ENCODE measurements at regions not wholly inside any gene's neighbourhood (a gene's known extent, or its start where the extent isn't known, plus 50 kb on each side); places are given as distances from the start of the nearest gene placed in this dataset.

DNA sequence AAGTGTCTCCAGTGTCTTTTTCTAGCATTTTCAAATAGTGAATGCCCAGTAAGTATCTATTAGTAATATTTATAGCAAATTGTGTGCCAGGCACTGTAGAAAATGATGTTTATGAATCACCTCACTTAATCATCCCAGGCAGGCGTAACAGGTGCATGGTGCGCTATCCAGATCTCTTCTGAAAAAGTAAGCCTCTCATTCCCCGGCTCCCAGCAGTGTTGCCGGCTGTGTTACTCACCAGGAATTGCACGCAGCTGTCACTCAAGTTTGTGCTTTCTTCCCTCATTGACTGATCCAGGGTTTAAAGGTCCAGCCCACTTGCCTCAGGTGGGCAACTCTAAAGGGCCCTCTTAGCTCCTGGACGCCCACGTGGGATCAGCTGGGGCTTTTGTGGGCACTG is 173.8 kb upstream of the RASSF8 start:
- Mint-ChIP-seq H3K4me1 (ENCODE audit: low read depth in 2 of 2) (no peaks in the 10 kb centered on the region), H3K4me3 (no peak overlapping the region), H3K27me3 (no peaks in the 10 kb centered on the region), H3K27ac (no peak overlapping the region), H3K36me3 (ENCODE audit: insufficient read depth) (no peaks in the 10 kb centered on the region), H3K9me3 (peaks cover 0 to 5% of the 10 kb centered on the region in 2 donors)
- no peak for DNase-seq
- no peak for ATAC-seq (replicated peaks)

DNA sequence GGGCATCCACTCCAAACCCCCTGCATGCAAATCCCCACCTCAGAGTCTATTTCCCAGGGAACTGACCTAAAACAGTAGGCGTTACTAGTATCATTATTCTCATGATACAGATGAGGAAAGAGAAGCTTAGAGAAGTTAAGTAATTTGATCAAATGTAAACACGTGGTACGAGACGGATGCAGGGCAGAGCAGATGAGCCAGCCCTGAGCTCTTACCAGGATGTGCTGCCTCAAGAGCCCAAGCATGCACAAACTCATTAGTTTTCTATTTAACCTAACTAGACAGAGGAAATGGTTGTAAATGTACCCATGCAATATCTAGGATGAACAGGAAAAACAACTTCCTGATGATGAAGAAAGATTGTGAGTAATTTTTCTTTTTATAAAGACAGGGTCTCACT is 173.3 kb upstream of the RASSF8 start:
- ATAC-seq (replicated peaks) (no peak), DNase-seq (no peak)
- H3K4me1 Mint-ChIP-seq (ENCODE audit: low read depth in 2 of 2): no peaks in the 10 kb centered on the region
- peaks cover 0 to 5% of the 10 kb centered on the region in 2 donors for H3K9me3 Mint-ChIP-seq
- no peak overlapping the region for H3K4me3 Mint-ChIP-seq
- H3K27ac Mint-ChIP-seq: no peak overlapping the region
- no peaks in the 10 kb centered on the region for H3K27me3 Mint-ChIP-seq
- no peaks in the 10 kb centered on the region for H3K36me3 Mint-ChIP-seq (ENCODE audit: insufficient read depth)

DNA sequence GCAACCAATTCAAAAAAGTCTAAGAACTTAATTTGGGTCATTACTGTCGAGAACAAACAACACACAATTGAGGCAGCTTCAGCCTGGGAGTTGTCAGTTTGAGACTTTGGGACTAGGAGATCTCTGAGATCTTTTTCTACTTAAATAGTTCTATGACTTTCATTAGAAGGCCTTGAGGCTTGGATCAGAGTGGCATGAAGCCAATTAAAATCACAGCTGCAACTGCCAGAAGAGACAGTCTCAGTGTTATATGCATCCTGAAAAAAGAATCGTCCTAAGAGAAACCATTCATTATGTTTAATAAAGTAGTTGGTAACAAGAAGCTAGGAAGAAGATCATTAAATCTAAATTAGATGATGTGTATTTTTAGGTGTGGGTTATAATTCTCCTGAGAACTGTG is 170.8 kb upstream of the RASSF8 start:
- Mint-ChIP-seq H3K9me3 (peaks cover 3 to 5% of the 10 kb centered on the region in 2 donors), H3K4me1 (ENCODE audit: low read depth in 2 of 2) (no peaks in the 10 kb centered on the region), H3K4me3 (no peak overlapping the region), H3K27me3 (no peaks in the 10 kb centered on the region), H3K36me3 (ENCODE audit: insufficient read depth) (no peaks in the 10 kb centered on the region), H3K27ac (no peak overlapping the region)
- DNase-seq (no peak), ATAC-seq (replicated peaks) (no peak)

DNA sequence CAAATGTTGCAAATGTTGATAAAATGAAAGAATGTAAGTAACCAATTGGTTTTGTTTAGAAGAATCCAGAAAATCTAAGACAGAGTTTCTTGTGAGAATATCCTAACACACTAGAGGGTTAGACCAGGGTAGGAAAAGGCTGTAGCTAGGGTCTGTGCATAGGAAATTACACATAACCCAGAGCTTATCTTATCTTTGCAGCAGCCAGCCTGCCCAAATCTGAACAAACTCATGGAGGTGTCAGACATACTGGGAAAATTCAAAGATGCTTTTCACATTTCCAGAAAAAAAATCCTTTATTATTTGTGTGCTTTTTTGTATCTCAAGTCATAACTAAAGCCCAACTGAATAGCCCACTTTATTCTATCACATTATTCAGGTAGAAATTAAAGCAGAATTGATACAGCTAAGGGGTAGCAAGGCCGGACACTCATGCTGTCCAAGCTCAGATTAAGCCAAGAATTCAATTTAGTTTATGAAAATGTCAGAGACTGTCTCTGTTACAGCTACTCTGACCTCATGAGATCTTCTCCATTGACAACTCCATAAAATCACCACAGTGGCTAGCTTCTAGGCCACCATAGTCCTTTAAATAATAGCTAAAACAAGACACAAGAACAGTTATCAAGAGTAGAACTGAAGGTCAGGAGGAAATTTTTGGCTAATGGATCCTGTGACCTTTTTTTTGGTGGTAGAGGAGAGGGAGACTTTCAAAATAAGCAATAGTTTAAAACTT is 169.6 kb upstream of the RASSF8 start:
- Mint-ChIP-seq H3K9me3 (peaks cover 4 to 5% of the 10 kb centered on the region in 2 donors), H3K27me3 (no peaks in the 10 kb centered on the region), H3K4me3 (no peak overlapping the region), H3K4me1 (ENCODE audit: low read depth in 2 of 2) (no peaks in the 10 kb centered on the region), H3K27ac (no peak overlapping the region), H3K36me3 (ENCODE audit: insufficient read depth) (no peaks in the 10 kb centered on the region)
- ATAC-seq (replicated peaks): no peak
- no peak for DNase-seq

DNA sequence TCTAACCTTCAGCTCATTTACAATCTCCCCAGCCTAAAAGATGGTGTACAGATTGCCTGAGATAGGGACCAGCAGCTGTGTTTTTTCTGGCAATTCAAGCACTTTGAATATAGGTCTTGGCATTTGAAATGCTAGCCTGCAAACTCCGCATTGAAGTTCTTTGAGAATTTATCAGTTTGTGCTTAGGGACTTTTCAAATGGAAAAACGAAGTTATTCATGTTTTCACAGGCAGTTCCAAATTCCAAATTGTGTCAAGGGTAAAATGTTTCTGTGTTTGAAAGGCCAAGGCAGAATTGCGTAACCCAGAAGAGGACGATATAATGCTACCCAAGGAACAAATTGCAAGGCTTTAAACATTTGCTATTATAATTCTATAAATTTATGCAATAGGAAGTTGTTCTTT is 168.9 kb upstream of the RASSF8 start:
- DNase-seq: no peak
- no peak overlapping the region for H3K4me3 Mint-ChIP-seq

DNA sequence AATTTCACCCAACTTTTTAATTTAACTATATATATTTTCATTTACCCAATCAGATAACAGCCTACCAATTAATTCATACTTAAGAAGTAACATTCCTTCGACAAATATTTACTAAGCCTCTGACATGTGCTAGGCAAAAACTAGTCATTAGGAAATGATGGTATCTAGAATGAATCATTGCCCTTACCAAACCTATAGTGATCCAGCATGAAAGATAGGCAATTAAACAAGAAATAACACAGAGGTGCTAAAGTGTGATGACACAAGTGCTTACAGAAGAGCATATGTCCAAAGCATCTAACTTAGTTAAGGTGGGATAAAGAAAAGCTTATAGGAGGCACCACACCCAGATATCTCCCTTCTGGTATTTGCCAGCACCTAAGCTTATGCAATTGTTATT is 166.5 kb upstream of the RASSF8 start:
- Mint-ChIP-seq H3K36me3 (ENCODE audit: insufficient read depth) (no peaks in the 10 kb centered on the region), H3K27ac (no peak overlapping the region)

More for the DNA sequence above, 168.9 kb upstream of the RASSF8 start:
- no peak for ATAC-seq (replicated peaks)
- no peaks in the 10 kb centered on the region for H3K36me3 Mint-ChIP-seq (ENCODE audit: insufficient read depth)
- no peak overlapping the region for H3K27ac Mint-ChIP-seq
- no peaks in the 10 kb centered on the region for H3K27me3 Mint-ChIP-seq
- H3K4me1 Mint-ChIP-seq (ENCODE audit: low read depth in 2 of 2): no peaks in the 10 kb centered on the region
- H3K9me3 Mint-ChIP-seq: peaks cover 4 to 5% of the 10 kb centered on the region in 2 donors

DNA sequence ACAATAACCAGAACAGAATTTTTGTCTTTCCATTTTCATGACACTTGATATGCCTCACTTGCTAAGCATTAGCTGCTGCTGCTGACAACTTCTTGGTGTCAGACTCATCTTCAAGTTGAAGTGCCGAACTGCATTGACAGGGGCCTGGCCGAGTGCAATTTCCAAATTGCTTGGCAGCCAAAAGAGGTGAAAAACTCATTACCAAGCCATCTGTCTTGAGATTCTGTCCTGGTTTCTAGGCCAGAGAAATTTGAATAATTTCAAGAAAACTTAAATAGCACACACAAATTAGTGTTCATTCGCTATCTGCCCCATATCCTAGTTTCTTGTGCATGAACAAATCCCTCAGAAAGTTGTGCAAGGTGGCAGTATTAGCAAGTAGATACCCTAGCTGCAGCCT is 165.3 kb upstream of the RASSF8 start:
- Mint-ChIP-seq H3K27me3 (no peaks in the 10 kb centered on the region), H3K4me1 (ENCODE audit: low read depth in 2 of 2) (no peaks in the 10 kb centered on the region), H3K27ac (no peak overlapping the region), H3K36me3 (ENCODE audit: insufficient read depth) (no peaks in the 10 kb centered on the region), H3K4me3 (no peak overlapping the region), H3K9me3 (peaks cover 4 to 5% of the 10 kb centered on the region in 2 donors)
- DNase-seq: no peak
- no peak for ATAC-seq (replicated peaks)

More for the DNA sequence above, 166.5 kb upstream of the RASSF8 start:
- Mint-ChIP-seq H3K27me3 (no peaks in the 10 kb centered on the region), H3K4me1 (ENCODE audit: low read depth in 2 of 2) (no peaks in the 10 kb centered on the region), H3K4me3 (no peak overlapping the region), H3K9me3 (peaks cover 4 to 5% of the 10 kb centered on the region in 2 donors)
- DNase-seq (no peak), ATAC-seq (replicated peaks) (no peak)

DNA sequence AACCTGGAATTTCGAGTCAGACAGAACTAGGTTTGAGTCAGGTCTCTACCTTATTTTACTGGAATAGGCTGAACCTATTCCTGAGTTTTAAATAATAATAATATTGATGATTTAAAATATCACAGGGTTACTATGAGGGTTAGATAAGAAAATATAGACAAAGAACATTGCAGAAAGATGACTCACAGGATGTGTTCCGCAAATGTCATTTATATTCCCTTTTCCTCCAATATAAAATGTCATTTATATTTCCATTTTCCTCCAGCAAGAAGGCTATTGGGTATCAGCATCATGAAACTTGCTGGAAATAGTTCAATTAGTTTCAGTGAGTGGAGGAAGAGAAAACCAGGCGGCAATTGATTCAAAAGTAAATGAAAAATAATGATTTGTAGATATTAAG is 163.9 kb upstream of the RASSF8 start:
- Mint-ChIP-seq H3K27ac (no peak overlapping the region), H3K27me3 (no peaks in the 10 kb centered on the region), H3K4me3 (no peak overlapping the region), H3K36me3 (ENCODE audit: insufficient read depth) (no peaks in the 10 kb centered on the region), H3K9me3 (peaks cover 4 to 5% of the 10 kb centered on the region in 2 donors), H3K4me1 (ENCODE audit: low read depth in 2 of 2) (no peaks in the 10 kb centered on the region)
- DNase-seq (no peak), ATAC-seq (replicated peaks) (no peak)

DNA sequence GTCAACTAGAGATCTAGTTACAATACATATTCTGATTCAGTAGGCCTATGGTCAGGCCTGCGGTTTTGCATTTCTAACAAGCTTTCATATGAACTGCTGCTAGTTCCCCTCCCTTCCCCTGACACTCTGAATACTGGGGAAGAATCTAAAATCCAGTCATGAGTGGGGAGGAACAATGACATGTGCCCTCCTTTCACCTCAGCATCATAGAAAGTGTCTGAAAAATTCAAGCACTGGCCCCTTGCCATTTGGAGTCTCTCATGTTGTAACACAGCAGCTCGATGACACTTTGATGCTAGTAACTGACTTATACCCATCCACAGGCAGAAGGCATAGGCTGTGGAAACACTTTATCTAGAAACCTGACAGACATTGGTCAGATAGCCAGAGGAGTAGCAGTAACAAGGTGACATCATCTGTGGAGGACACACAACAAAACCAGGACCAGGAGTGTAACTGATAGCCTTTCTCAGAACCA is 161.9 kb upstream of the RASSF8 start:
- Mint-ChIP-seq H3K9me3 (peaks cover 4 to 5% of the 10 kb centered on the region in 2 donors), H3K4me3 (no peak overlapping the region), H3K36me3 (ENCODE audit: insufficient read depth) (no peaks in the 10 kb centered on the region), H3K27ac (no peak overlapping the region), H3K4me1 (ENCODE audit: low read depth in 2 of 2) (no peaks in the 10 kb centered on the region), H3K27me3 (no peaks in the 10 kb centered on the region)
- ATAC-seq (replicated peaks) (no peak), DNase-seq (no peak)

DNA sequence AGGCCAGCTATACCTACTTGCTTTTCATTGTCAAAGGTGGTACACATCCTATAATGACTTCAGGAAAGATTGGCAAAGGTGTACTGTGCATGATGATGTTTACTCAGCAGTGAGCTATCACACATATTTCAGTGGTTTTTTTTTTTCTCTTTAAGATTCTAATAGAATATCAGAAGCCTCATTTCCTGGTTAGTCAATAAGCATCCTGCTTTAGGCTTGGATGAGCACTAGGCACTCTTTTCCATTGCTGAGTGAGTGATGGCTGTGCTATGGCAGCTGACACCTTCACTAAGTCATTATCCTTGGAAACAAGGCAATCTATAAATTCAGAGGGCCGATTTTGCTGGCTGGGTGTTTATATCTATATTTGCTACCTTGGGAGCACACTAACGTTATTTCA is 161.1 kb upstream of the RASSF8 start:
- no peak for ATAC-seq (replicated peaks)
- no peaks in the 10 kb centered on the region for H3K27me3 Mint-ChIP-seq
- DNase-seq: no peak

DNA sequence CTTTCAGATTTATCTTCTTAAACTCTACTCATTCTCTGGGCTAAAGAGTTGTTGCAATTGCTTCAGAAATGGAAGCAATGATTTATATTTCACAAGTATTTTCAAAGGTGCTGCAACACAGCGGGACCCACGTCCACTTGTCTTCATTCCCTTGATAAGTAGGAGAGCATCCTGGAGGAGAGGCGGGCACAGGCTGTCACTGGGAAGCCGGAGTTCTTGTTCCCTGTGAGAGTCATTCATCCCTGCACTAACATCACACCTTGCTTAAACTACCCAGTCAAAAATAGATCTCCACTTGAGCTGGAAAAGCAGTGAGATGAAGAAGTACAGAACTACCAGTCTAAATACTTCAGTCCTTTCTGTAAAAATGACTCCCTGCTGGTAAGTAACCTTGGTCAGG is 160.5 kb upstream of the RASSF8 start:
- DNase-seq: no peak
- no peak for ATAC-seq (replicated peaks)
- Mint-ChIP-seq H3K36me3 (ENCODE audit: insufficient read depth) (no peaks in the 10 kb centered on the region), H3K27me3 (no peaks in the 10 kb centered on the region), H3K4me1 (ENCODE audit: low read depth in 2 of 2) (no peaks in the 10 kb centered on the region), H3K9me3 (no peaks in the 10 kb centered on the region), H3K27ac (no peak overlapping the region), H3K4me3 (no peak overlapping the region)

More for the DNA sequence above, 161.1 kb upstream of the RASSF8 start:
- Mint-ChIP-seq H3K27ac (no peak overlapping the region), H3K9me3 (peaks cover 4% of the 10 kb centered on the region in 2 donors), H3K4me1 (ENCODE audit: low read depth in 2 of 2) (no peaks in the 10 kb centered on the region), H3K4me3 (no peak overlapping the region), H3K36me3 (ENCODE audit: insufficient read depth) (no peaks in the 10 kb centered on the region)

DNA sequence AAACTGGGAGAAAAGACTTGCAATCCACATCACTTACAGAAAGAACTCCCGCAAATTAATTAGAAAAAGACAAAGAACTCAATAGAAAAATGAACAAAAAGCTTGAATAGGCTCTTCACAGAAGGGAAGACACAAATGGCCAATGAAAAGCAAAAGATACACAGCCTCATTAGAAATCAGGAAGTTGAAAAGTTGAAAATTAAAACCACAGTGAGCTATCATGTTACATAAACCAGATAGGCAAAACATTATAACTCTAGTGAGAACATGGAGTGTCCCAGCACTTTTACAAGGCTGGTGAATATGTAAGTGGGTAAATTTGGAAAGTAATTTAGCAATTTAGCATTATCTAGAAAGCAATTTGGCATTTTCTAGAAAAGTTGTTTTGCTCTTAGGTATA is 158.4 kb upstream of the RASSF8 start:
- Mint-ChIP-seq H3K27ac (no peak overlapping the region), H3K4me1 (ENCODE audit: low read depth in 2 of 2) (no peaks in the 10 kb centered on the region), H3K36me3 (ENCODE audit: insufficient read depth) (no peaks in the 10 kb centered on the region), H3K27me3 (no peaks in the 10 kb centered on the region), H3K4me3 (no peak overlapping the region), H3K9me3 (no peaks in the 10 kb centered on the region)
- ATAC-seq (replicated peaks): no peak
- no peak for DNase-seq

DNA sequence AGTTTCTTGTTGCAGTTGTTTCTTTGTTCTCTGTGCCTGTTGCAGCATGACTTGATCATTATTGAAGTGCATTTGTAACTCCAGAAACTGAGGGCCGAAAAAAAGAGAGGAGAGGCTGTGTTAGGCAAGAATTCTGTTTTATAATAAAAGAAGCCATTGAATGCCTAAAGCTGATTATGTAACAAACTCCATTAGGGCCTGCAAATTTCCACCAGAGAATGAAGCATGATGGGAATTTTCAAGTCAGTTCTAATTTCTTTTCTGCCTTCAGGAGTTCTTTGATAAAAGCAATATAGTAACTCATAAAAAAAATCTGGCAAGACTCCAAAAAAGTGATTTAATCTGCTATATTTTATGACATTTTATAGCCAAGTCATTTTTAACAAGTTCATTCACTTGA is 156.7 kb upstream of the RASSF8 start:
- DNase-seq: no peak
- H3K9me3 Mint-ChIP-seq: no peaks in the 10 kb centered on the region
- ATAC-seq (replicated peaks): no peak
- no peaks in the 10 kb centered on the region for H3K27me3 Mint-ChIP-seq
- no peaks in the 10 kb centered on the region for H3K36me3 Mint-ChIP-seq (ENCODE audit: insufficient read depth)
- H3K4me3 Mint-ChIP-seq: no peak overlapping the region
- H3K4me1 Mint-ChIP-seq (ENCODE audit: low read depth in 2 of 2): no peaks in the 10 kb centered on the region
- no peak overlapping the region for H3K27ac Mint-ChIP-seq

DNA sequence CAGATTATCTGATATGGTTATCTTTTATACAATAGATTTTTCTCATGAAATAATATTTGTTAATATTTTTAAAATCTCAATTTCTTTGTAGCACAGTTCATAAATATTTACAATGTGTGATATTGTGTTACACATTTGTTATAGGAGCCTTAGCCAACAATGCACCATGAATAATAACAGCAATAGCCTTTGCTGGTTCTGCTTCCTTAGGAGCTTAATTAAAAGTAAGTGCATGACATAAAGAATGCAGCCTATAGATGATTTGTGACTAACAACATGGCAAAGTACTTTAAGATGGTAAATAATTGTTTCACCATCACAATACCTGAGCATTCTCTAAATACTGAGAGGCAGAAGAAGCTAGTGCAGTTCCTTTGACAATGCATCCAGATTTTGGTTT is 156.3 kb upstream of the RASSF8 start:
- no peaks in the 10 kb centered on the region for H3K9me3 Mint-ChIP-seq
- no peak for ATAC-seq (replicated peaks)
- no peaks in the 10 kb centered on the region for H3K27me3 Mint-ChIP-seq
- no peaks in the 10 kb centered on the region for H3K36me3 Mint-ChIP-seq (ENCODE audit: insufficient read depth)
- DNase-seq: no peak
- H3K4me1 Mint-ChIP-seq (ENCODE audit: low read depth in 2 of 2): no peaks in the 10 kb centered on the region
- H3K27ac Mint-ChIP-seq: no peak overlapping the region
- no peak overlapping the region for H3K4me3 Mint-ChIP-seq
